RWPE1 (cell line): ENCODE measurements at regions not wholly inside any gene's neighbourhood (a gene's known extent, or its start where the extent isn't known, plus 50 kb on each side); places are given as distances from the start of the nearest gene placed in this dataset.

ENCODE experiments used
- CTCF ChIA-PET: fragments of 350-600 bp; sonication (Branson Sonifier 250); formaldehyde crosslinking; extraction: SDS; loops from one replicate; lab custom pipeline; 2021; lab: Yijun Ruan, JAX
- POLR2A ChIA-PET: fragments of 400-600 bp; formaldehyde crosslinking; extraction: SDS; loops from one replicate; lab custom pipeline; 2020; ENCODE audit warnings: antibody characterized with exemption; ENCODE audit not compliant: low non-redundant PET; lab: Yijun Ruan, JAX
- DNase-seq: peaks from one replicate; pipeline ENCODE4 v3.0.0; 2012; ENCODE audit warnings: low spot score
- H3K27ac ChIP-seq: fragments of 450-650 bp; 2 replicates; pipeline ENCODE4 v1.5.1; 2017
- CTCF ChIP-seq: fragments of 450-650 bp; conservative IDR thresholded peaks from 2 replicates; pipeline ENCODE4 v1.5.1; 2017; ENCODE audit warnings: low read depth, mild to moderate bottlenecking

DNA sequence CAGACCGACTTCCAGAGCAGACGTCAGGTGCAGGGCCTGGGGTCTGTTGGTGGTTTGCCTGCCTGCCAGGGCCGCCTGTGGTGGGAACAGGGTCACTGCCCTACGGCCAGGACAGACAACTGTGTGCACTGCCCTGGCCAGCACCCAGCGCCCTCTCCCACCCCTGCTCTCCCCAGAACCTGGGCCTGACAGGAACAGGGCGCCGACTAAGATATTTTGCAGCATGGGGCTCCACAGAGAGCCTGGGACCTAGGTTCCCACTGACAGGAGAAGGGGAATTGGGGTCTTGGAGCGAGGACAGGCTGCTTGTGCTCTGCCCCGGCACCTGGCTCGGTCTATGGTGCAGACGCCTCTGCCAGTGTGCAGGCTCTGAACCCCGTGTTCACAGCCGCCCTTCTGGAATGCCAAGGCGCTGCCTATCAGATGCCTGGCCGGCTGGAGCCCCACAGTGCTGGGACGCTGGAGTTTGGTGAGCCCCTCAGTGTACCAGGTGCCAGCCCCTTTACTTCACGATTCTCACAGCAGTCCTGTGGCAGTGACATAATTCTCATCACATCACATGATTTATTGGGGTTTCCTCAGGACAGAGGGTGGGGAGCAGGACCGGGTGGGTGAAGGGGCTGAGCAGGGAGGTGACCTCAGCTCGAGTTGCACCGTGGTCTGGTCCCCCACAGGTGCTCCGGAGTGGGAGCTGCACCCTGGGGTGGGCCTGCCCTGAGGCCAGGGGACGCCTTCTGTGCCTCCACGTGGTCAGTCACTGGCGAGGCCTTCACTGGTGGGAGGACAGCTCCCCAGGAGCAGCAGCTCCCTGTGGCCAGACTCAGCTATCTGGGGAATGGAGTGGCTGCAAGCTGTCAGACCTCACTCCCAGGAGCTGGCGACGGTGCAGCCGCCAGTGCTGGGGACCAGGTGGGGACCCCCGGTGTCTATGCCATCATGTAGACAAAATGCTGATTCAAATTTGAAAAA is 113.8 kb upstream of the LRPAP1 start:
- no peak for DNase-seq
- CTCF ChIA-PET: no interaction called here
- no peak for TF ChIP-seq CTCF
- POLR2A ChIA-PET: no interaction called here
- H3K27ac ChIP-seq: no peak overlapping the region

DNA sequence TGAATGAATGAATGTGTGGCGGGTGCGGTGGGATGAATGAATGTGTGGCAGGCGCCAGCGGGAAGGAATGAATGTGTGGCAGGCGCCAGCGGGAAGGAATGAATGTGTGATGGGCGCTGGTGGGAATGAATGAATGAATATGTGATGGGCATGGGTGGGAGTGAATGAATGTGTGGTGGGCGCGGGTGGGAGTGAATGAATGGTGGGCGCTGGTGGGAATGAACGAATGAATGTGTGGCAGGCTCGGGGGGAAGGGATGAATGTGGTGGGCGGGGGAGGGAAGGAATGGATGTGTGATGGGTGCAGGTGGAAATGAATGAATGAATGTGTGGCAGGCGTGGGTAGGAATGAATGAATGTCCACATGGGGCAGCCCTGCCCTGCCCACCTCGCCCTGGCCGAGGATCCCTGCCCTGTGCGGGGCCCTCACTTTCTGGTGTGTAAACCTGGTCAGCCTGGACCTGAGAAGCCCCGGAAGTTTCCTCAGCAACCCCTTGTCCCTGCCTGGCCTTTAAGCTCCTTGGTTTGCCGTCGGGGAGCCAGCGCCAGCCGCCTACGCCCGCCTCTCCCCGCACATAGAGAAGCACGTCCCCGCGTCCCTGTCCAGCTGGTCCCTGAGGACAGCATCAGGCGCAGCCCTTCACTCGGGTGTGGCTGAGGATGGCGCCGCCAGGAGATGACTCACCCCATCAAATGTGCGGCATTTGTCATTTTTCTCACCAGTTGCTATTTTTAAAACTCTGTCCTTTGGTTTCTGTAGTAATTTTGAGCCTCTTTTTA is 112.8 kb upstream of the LRPAP1 start:
- ChIA-PET POLR2A (no interaction called here), CTCF (no interaction called here)
- TF ChIP-seq CTCF: no peak
- H3K27ac ChIP-seq: no peak overlapping the region
- DNase-seq: peak; percentile 9

DNA sequence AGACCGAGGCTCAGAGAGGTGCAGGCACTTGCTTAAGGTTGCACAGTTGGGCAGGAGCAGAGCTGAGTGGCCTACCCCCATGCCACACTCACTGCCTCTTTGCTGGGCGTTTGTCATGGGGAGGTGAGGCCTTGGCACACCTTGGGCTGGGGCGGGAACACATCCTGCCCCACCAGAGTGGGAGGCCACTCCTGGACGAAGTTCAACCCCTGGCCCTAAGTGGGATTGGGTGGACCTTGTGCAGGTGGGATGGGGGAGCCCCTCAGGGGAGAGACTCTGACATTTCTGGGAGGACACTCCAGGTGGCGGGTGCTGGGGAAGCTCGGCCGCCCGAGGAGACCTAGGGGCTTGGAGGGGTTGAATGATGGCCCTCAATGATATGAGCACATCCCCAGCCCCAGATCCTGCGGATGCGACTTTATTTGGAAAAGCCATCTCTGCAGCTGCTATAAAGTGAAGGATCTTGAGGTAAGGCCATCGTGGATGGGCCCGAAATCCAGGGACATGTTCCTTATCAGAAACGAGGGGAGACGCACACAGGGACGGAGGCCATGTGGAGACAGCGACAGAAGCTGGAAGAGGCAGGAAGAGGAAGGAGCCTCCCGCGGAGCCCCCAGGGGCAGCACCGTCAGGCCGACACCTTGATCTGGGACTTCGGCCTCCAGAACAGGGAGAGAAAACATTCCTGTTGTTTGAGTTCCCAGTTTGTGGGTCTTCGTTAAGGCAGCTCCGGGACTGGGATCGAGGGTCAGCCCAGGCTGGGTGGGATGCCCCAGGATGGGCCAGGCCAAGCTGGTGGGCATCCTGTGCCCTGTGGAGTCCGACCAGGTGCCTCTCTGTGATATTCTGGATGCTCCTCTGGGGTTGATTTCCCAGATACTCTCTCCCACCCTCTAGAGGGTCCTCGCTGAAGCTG is 111.6 kb upstream of the LRPAP1 start:
- no peak for TF ChIP-seq CTCF
- POLR2A ChIA-PET: no interaction called here
- no peak overlapping the region for H3K27ac ChIP-seq
- CTCF ChIA-PET: no interaction called here
- DNase-seq: no peak

DNA sequence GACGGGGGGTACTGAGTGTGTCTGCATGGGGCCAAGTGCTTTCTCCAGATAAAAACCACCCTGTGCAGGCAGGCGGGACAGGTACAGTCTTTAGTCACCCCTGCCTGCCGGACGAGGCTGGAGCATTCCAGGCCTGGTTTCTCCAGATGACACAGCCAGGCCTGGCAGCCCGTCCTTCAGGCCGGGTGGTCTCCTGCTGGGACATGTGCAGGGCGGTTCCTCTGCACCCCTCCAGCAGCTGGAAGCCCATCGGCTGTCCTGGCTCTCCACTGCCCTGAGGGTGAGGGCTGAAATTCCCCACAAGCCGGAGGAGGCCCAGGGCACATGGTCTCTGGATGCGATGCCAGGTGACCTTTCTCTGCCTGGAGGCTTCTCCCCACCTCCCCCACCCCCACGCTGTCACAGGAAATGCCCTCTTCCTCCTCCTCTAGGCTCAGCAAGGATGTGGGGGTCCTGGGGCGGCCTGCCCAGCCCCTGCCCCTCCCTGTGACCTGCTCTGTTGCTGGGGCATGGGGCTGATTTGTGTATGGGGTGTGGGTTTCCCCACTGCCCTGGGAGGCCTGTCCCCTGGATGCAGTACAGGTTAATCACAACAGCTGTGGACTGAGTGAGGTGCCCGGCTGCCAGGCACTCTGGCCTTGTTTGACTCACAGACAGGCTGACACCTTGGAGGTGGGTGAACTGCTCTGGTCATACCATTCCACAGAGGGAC is 110.7 kb upstream of the LRPAP1 start:
- no peak for DNase-seq
- ChIA-PET POLR2A (no interaction called here), CTCF (no interaction called here)
- no peak overlapping the region for H3K27ac ChIP-seq
- no peak for TF ChIP-seq CTCF

GRCh38 chr4:3642056-3642630 is 109.9 kb upstream of the LRPAP1 start:
- CTCF ChIA-PET: interaction anchor here (0.6 kb wide), 1 partner anchor 764 kb away, joined by 3 read pairs; no protein-coding TSS in a partner anchor
- H3K27ac ChIP-seq: no peak overlapping the region
- no peak for TF ChIP-seq CTCF
- no peak for DNase-seq
- POLR2A ChIA-PET: no interaction called here
